ENCODE measurements at regions not wholly inside any gene's neighbourhood (a gene's known extent, or its start where the extent isn't known, plus 50 kb on each side); places are given as distances from the start of the nearest gene placed in this dataset.
"Not testable (repeated sequence)": the region's sequence is repeated elsewhere in the genome, so short reads cannot be mapped to it uniquely, and the experiment has no call there.

GRCh38 chr12:25875661-25876060 lies 82.8 kb upstream of the RASSF8 start:
- H3K4me3 ChIP-seq (ENCODE audit: low read length): no peak overlapping the region
- H3K4me1 ChIP-seq (ENCODE audit: insufficient read depth, low read length): no peaks in the 10 kb centered on the region

GRCh38 chr12:25876383-25877045 lies 82.0 kb upstream of the RASSF8 start:
- H3K4me1 ChIP-seq (ENCODE audit: insufficient read depth, low read length): no peaks in the 10 kb centered on the region
- no peak overlapping the region for H2AFZ ChIP-seq (ENCODE audit: low read depth, low read length)
- H3K9me3 ChIP-seq (ENCODE audit: low read length): no peaks in the 10 kb centered on the region
- no peaks in the 10 kb centered on the region for H3K36me3 ChIP-seq (ENCODE audit: insufficient read depth, low read length)
- H3K27me3 ChIP-seq (ENCODE audit: insufficient read depth, low read length): no peaks in the 10 kb centered on the region
- no peak overlapping the region for H3K4me3 ChIP-seq (ENCODE audit: low read length)

More at GRCh38 chr12:25875661-25876060, 82.8 kb upstream of the RASSF8 start:
- H3K36me3 ChIP-seq (ENCODE audit: insufficient read depth, low read length): no peaks in the 10 kb centered on the region
- no peak overlapping the region for H2AFZ ChIP-seq (ENCODE audit: low read depth, low read length)
- no peaks in the 10 kb centered on the region for H3K27me3 ChIP-seq (ENCODE audit: insufficient read depth, low read length)
- H3K9me3 ChIP-seq (ENCODE audit: low read length): no peaks in the 10 kb centered on the region

GRCh38 chr12:25877446-25877845 lies 81.0 kb upstream of the RASSF8 start:
- Histone ChIP-seq H3K4me3 (ENCODE audit: low read length) (no peak overlapping the region), H2AFZ (ENCODE audit: low read depth, low read length) (no peak overlapping the region), H3K4me1 (ENCODE audit: insufficient read depth, low read length) (no peaks in the 10 kb centered on the region), H3K36me3 (ENCODE audit: insufficient read depth, low read length) (no peaks in the 10 kb centered on the region), H3K27me3 (ENCODE audit: insufficient read depth, low read length) (no peaks in the 10 kb centered on the region), H3K9me3 (ENCODE audit: low read length) (no peaks in the 10 kb centered on the region)

- Histone ChIP-seq H3K36me3 (ENCODE audit: insufficient read depth, low read length) (no peaks in the 10 kb centered on the region), H2AFZ (ENCODE audit: low read depth, low read length) (no peak overlapping the region), H3K4me1 (ENCODE audit: insufficient read depth, low read length) (peaks cover 8% of the 10 kb centered on the region), H3K27me3 (ENCODE audit: insufficient read depth, low read length) (no peaks in the 10 kb centered on the region), H3K4me3 (ENCODE audit: low read length) (no peak overlapping the region), H3K9me3 (ENCODE audit: low read length) (no peaks in the 10 kb centered on the region)
These were observed 76.2 kb upstream of the RASSF8 start for GRCh38 chr12:25882266-25882665.

GRCh38 chr12:25883026-25883916 lies 75.2 kb upstream of the RASSF8 start:
- no peak overlapping the region for H3K4me3 ChIP-seq (ENCODE audit: low read length)
- H2AFZ ChIP-seq (ENCODE audit: low read depth, low read length): peak overlapping the region; percentile 9
- H3K27me3 ChIP-seq (ENCODE audit: insufficient read depth, low read length): no peaks in the 10 kb centered on the region
- peaks cover 8% of the 10 kb centered on the region for H3K4me1 ChIP-seq (ENCODE audit: insufficient read depth, low read length)
- no peaks in the 10 kb centered on the region for H3K36me3 ChIP-seq (ENCODE audit: insufficient read depth, low read length)
- H3K9me3 ChIP-seq (ENCODE audit: low read length): no peaks in the 10 kb centered on the region

- Histone ChIP-seq H3K4me3 (ENCODE audit: low read length) (no peak overlapping the region), H3K27me3 (ENCODE audit: insufficient read depth, low read length) (peaks cover 2% of the 10 kb centered on the region), H3K4me1 (ENCODE audit: insufficient read depth, low read length) (peaks cover 8% of the 10 kb centered on the region), H2AFZ (ENCODE audit: low read depth, low read length) (peak overlapping the region; percentile 9), H3K9me3 (ENCODE audit: low read length) (no peaks in the 10 kb centered on the region), H3K36me3 (ENCODE audit: insufficient read depth, low read length) (no peaks in the 10 kb centered on the region)
These were observed 74.2 kb upstream of the RASSF8 start for GRCh38 chr12:25884024-25884919.

- peaks cover 8% of the 10 kb centered on the region for H3K4me1 ChIP-seq (ENCODE audit: insufficient read depth, low read length)
- no peaks in the 10 kb centered on the region for H3K9me3 ChIP-seq (ENCODE audit: low read length)
- H3K4me3 ChIP-seq (ENCODE audit: low read length): no peak overlapping the region
- no peaks in the 10 kb centered on the region for H3K36me3 ChIP-seq (ENCODE audit: insufficient read depth, low read length)
- H3K27me3 ChIP-seq (ENCODE audit: insufficient read depth, low read length): peaks cover 2% of the 10 kb centered on the region
- H2AFZ ChIP-seq (ENCODE audit: low read depth, low read length): no peak overlapping the region
These were observed 73.6 kb upstream of the RASSF8 start for GRCh38 chr12:25884920-25885234.

- peaks cover 2% of the 10 kb centered on the region for H3K27me3 ChIP-seq (ENCODE audit: insufficient read depth, low read length)
- no peaks in the 10 kb centered on the region for H3K36me3 ChIP-seq (ENCODE audit: insufficient read depth, low read length)
- H3K9me3 ChIP-seq (ENCODE audit: low read length): no peaks in the 10 kb centered on the region
- H3K4me1 ChIP-seq (ENCODE audit: insufficient read depth, low read length): peaks cover 8% of the 10 kb centered on the region
- H3K4me3 ChIP-seq (ENCODE audit: low read length): no peak overlapping the region
- no peak overlapping the region for H2AFZ ChIP-seq (ENCODE audit: low read depth, low read length)
These were observed 72.1 kb upstream of the RASSF8 start for GRCh38 chr12:25886396-25886795.

- H3K36me3 ChIP-seq (ENCODE audit: insufficient read depth, low read length): no peaks in the 10 kb centered on the region
- H3K4me3 ChIP-seq (ENCODE audit: low read length): no peak overlapping the region
- H3K9me3 ChIP-seq (ENCODE audit: low read length): no peaks in the 10 kb centered on the region
- H3K27me3 ChIP-seq (ENCODE audit: insufficient read depth, low read length): peaks cover 2% of the 10 kb centered on the region
- no peak overlapping the region for H2AFZ ChIP-seq (ENCODE audit: low read depth, low read length)
- H3K4me1 ChIP-seq (ENCODE audit: insufficient read depth, low read length): peaks cover 8% of the 10 kb centered on the region
These were observed 71.1 kb upstream of the RASSF8 start for GRCh38 chr12:25887367-25887766.

GRCh38 chr12:25889185-25889584 lies 69.3 kb upstream of the RASSF8 start:
- no peak overlapping the region for H2AFZ ChIP-seq (ENCODE audit: low read depth, low read length)
- H3K4me3 ChIP-seq (ENCODE audit: low read length): no peak overlapping the region

GRCh38 chr12:25891095-25891494 lies 67.4 kb upstream of the RASSF8 start:
- not testable (repeated sequence) for H3K4me1 ChIP-seq (ENCODE audit: insufficient read depth, low read length); H2AFZ ChIP-seq (ENCODE audit: low read depth, low read length); H3K27me3 ChIP-seq (ENCODE audit: insufficient read depth, low read length); H3K9me3 ChIP-seq (ENCODE audit: low read length); H3K36me3 ChIP-seq (ENCODE audit: insufficient read depth, low read length); H3K4me3 ChIP-seq (ENCODE audit: low read length)

More at GRCh38 chr12:25889185-25889584, 69.3 kb upstream of the RASSF8 start:
- Histone ChIP-seq H3K27me3 (ENCODE audit: insufficient read depth, low read length) (peaks cover 2% of the 10 kb centered on the region), H3K36me3 (ENCODE audit: insufficient read depth, low read length) (no peaks in the 10 kb centered on the region), H3K4me1 (ENCODE audit: insufficient read depth, low read length) (no peaks in the 10 kb centered on the region), H3K9me3 (ENCODE audit: low read length) (no peaks in the 10 kb centered on the region)

GRCh38 chr12:25894759-25895158 lies 63.7 kb upstream of the RASSF8 start:
- Histone ChIP-seq H3K36me3 (ENCODE audit: insufficient read depth, low read length) (no peaks in the 10 kb centered on the region), H3K4me1 (ENCODE audit: insufficient read depth, low read length) (no peaks in the 10 kb centered on the region), H3K9me3 (ENCODE audit: low read length) (peaks cover 3% of the 10 kb centered on the region), H2AFZ (ENCODE audit: low read depth, low read length) (no peak overlapping the region), H3K27me3 (ENCODE audit: insufficient read depth, low read length) (no peaks in the 10 kb centered on the region), H3K4me3 (ENCODE audit: low read length) (no peak overlapping the region)

GRCh38 chr12:25896981-25897380 lies 61.5 kb upstream of the RASSF8 start:
- Histone ChIP-seq H3K4me3 (ENCODE audit: low read length) (no peak overlapping the region), H3K4me1 (ENCODE audit: insufficient read depth, low read length) (no peaks in the 10 kb centered on the region), H3K27me3 (ENCODE audit: insufficient read depth, low read length) (no peaks in the 10 kb centered on the region), H3K36me3 (ENCODE audit: insufficient read depth, low read length) (no peaks in the 10 kb centered on the region), H3K9me3 (ENCODE audit: low read length) (peaks cover 3% of the 10 kb centered on the region), H2AFZ (ENCODE audit: low read depth, low read length) (no peak overlapping the region)

All from neuron (in vitro differentiated cells).